Breast epithelium (tissue), 3 donors: ENCODE measurements at regions not wholly inside any gene's neighbourhood (a gene's known extent, or its start where the extent isn't known, plus 50 kb on each side); places are given as distances from the start of the nearest gene placed in this dataset.

Experiments used
- CTCF ChIP-seq, 3 donors: fragments of 450-650 bp; IDR thresholded peaks; one replicate each; pipeline ENCODE4 v1.5.1; 2016 to 2017; ENCODE audit warnings: antibody characterized with exemption in 3 of 3, mild to moderate bottlenecking in 3 of 3, moderate library complexity in 3 of 3
- POLR2A ChIP-seq: fragments of 450-650 bp; IDR thresholded peaks from one replicate; pipeline ENCODE4 v1.6.1; 2016; ENCODE audit warnings: antibody characterized with exemption, mild to moderate bottlenecking, moderate library complexity

GRCh38 chr2:234577191-234577590 is 80.3 kb upstream of the ARL4C start:
- TF ChIP-seq CTCF (IDR thresholded peaks at IDR 0.05), result no peak
- no peak for TF ChIP-seq POLR2A
